Colonic mucosa (tissue), 4 donors: ENCODE measurements at regions not wholly inside any gene's neighbourhood (a gene's known extent, or its start where the extent isn't known, plus 50 kb on each side); places are given as distances from the start of the nearest gene placed in this dataset.

Experiments
- DNase-seq: peaks from one replicate; pipeline ENCODE4 v3.0.0-alpha.2; 2020
- H3K27ac ChIP-seq: fragments of 200-600 bp; one replicate; pipeline ENCODE4 v1.8.0; 2021
- H3K27me3 ChIP-seq: fragments of 200-600 bp; one replicate; pipeline ENCODE4 v1.8.0; 2021
- H3K36me3 ChIP-seq: fragments of 200-600 bp; one replicate; pipeline ENCODE4 v1.8.0; 2021
- H3K4me1 ChIP-seq: fragments of 200-600 bp; one replicate; pipeline ENCODE4 v1.8.0; 2021; ENCODE audit warnings: mild to moderate bottlenecking
- H3K4me3 ChIP-seq: fragments of 200-600 bp; one replicate; pipeline ENCODE4 v1.8.0; 2021
- H3K9ac ChIP-seq, 2 donors: one replicate each; pipeline ENCODE4 v1.7.0; 2013; ENCODE audit warnings: control low read depth in 2 of 2, low read depth in 2 of 2, low read length in 2 of 2
- H3K9me3 ChIP-seq: fragments of 200-600 bp; one replicate; pipeline ENCODE4 v1.8.0; 2021
- CTCF ChIP-seq: fragments of 200-600 bp; IDR thresholded peaks from one replicate; pipeline ENCODE4 v1.8.0; 2022; ENCODE audit warnings: antibody characterized with exemption, mild to moderate bottlenecking
- intact Hi-C: fragments of 100-400 bp; cut with DNase I; formaldehyde crosslinking; loops from one replicate; pipeline ENCODE4 v1.14.1; 2022
- donor health status: healthy.
- donor health status: DM: no; HTN: no; CAD: no.
- donor health status: DM: no; HTN: no; CAD: no.

GRCh38 chr21:35259457-35259856 is 210.4 kb upstream of the RUNX1 start:
- intact Hi-C loops: no loop called here
- H3K36me3 ChIP-seq: no peaks in the 10 kb centered on the region
- no peak for DNase-seq
- H3K4me1 ChIP-seq: peaks cover 5% of the 10 kb centered on the region
- H3K9me3 ChIP-seq: no peaks in the 10 kb centered on the region
- TF ChIP-seq CTCF: no peak
- no peak overlapping the region for H3K27ac ChIP-seq
- no peak overlapping the region for H3K4me3 ChIP-seq
- no peaks in the 10 kb centered on the region for H3K27me3 ChIP-seq
- H3K9ac ChIP-seq: no peak overlapping the region

GRCh38 chr21:35258521-35258920 is 209.4 kb upstream of the RUNX1 start:
- no peak for DNase-seq

GRCh38 chr21:35257413-35257812 is 208.3 kb upstream of the RUNX1 start:
- TF ChIP-seq CTCF: no peak
- Histone ChIP-seq H3K27ac (peak overlapping the region; percentile 49), H3K27me3 (no peaks in the 10 kb centered on the region), H3K9me3 (no peaks in the 10 kb centered on the region), H3K4me3 (no peak overlapping the region), H3K9ac (no peak overlapping the region), H3K4me1 (peaks cover 5% of the 10 kb centered on the region), H3K36me3 (no peaks in the 10 kb centered on the region)
- DNase-seq: peak; percentile 51
- intact Hi-C loops: no loop called here

More at GRCh38 chr21:35258521-35258920, 209.4 kb upstream of the RUNX1 start:
- H3K9me3 ChIP-seq: no peaks in the 10 kb centered on the region
- H3K27me3 ChIP-seq: no peaks in the 10 kb centered on the region
- TF ChIP-seq CTCF: no peak
- no peak overlapping the region for H3K4me3 ChIP-seq
- H3K36me3 ChIP-seq: no peaks in the 10 kb centered on the region
- intact Hi-C loops: no loop called here
- H3K4me1 ChIP-seq: peaks cover 5% of the 10 kb centered on the region
- H3K9ac ChIP-seq: no peak overlapping the region
- no peak overlapping the region for H3K27ac ChIP-seq

- no peaks in the 10 kb centered on the region for H3K36me3 ChIP-seq
- intact Hi-C loops: no loop called here
- peaks cover 5% of the 10 kb centered on the region for H3K4me1 ChIP-seq
- DNase-seq: peak; percentile 83
- no peaks in the 10 kb centered on the region for H3K27me3 ChIP-seq
- H3K4me3 ChIP-seq: no peak overlapping the region
- no peak for TF ChIP-seq CTCF
- peak overlapping the region in 1 of 2 donors; percentile 24 for H3K9ac ChIP-seq
- peak overlapping the region; percentile 49 for H3K27ac ChIP-seq
- H3K9me3 ChIP-seq: no peaks in the 10 kb centered on the region
Observed at GRCh38 chr21:35256468-35256988, 207.4 kb upstream of the RUNX1 start.

- Histone ChIP-seq H3K9me3 (no peaks in the 10 kb centered on the region), H3K36me3 (no peaks in the 10 kb centered on the region), H3K27ac (no peak overlapping the region), H3K4me3 (no peak overlapping the region), H3K27me3 (no peaks in the 10 kb centered on the region), H3K9ac (no peak overlapping the region), H3K4me1 (peaks cover 5% of the 10 kb centered on the region)
- DNase-seq: no peak
- no peak for TF ChIP-seq CTCF
- intact Hi-C loops: no loop called here
Observed at GRCh38 chr21:35254765-35255138, 205.7 kb upstream of the RUNX1 start.
